ENCODE measurements at regions not wholly inside any gene's neighbourhood (a gene's known extent, or its start where the extent isn't known, plus 50 kb on each side); places are given as distances from the start of the nearest gene placed in this dataset.

- H3K4me3 ChIP-seq (ENCODE audit: low read length): no peak overlapping the region
- no peak for DNase-seq (ENCODE audit: low read depth)
- TF ChIP-seq, protein P1, sequence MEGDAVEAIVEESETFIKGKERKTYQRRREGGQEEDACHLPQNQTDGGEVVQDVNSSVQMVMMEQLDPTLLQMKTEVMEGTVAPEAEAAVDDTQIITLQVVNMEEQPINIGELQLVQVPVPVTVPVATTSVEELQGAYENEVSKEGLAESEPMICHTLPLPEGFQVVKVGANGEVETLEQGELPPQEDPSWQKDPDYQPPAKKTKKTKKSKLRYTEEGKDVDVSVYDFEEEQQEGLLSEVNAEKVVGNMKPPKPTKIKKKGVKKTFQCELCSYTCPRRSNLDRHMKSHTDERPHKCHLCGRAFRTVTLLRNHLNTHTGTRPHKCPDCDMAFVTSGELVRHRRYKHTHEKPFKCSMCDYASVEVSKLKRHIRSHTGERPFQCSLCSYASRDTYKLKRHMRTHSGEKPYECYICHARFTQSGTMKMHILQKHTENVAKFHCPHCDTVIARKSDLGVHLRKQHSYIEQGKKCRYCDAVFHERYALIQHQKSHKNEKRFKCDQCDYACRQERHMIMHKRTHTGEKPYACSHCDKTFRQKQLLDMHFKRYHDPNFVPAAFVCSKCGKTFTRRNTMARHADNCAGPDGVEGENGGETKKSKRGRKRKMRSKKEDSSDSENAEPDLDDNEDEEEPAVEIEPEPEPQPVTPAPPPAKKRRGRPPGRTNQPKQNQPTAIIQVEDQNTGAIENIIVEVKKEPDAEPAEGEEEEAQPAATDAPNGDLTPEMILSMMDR (conservative IDR thresholded peaks at IDR 0.05; ENCODE audit: low read length): no peak
Observed at GRCh38 chr4:184284742-184285141, 67.1 kb upstream of the ENPP6 start.

DNA sequence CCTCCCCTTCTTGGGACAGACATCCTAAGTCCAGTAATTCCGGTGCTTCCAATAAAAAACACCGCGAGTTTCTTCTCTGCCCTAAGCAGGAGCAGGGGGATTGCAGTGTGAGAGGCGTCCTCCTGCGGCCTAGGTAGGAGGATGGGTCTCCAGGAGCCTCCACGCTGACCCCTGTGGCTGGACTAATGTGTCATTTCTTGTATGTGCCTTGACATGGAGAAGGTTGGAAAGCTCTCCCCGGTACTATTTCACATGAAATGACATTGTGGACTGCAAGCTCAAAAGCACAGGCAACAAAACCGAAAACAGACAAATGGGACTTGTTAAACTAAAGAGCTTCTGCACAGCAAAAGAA, 66.6 kb upstream of the ENPP6 start:
- no peak overlapping the region for H3K4me3 ChIP-seq (ENCODE audit: low read length)
- no peak for DNase-seq (ENCODE audit: low read depth)

DNA sequence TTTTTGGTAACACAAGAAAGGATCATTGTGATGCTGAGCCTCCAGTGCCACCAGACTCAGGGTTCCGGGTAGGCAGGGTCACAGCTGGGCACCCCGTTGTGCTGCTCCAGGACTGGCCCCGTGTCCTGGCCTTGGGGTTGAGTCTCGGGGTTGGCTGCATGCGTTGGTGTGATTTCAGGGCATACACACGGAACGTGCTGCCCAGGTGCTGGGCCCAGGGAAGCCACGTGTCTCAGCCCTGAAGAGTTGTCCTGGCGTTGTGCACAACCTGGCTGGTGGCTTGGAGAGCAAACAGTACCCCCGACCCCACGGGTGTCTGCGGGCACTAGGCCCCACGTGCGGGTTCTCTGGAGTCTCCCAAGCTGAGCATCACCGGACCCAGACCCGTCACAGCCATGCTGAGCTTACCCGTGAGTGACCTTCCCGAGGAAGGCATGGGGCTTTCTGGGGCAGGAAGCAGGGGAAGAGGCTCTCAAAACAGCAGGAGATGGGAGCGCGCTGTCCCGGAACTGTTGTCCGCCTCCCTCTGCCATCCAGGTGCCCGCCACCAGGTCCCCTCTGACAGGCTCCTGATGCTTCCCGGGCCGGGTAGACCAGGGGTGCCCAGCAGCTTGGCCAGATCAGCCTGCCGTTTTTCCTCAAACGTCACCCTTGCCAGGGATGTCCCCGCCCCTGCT, 66.1 kb upstream of the ENPP6 start:
- DNase-seq (ENCODE audit: low read depth): no peak
- no peak overlapping the region for H3K4me3 ChIP-seq (ENCODE audit: low read length)
- TF ChIP-seq, protein P1 (conservative IDR thresholded peaks at IDR 0.05; ENCODE audit: low read length): no peak

More for the DNA sequence above, 66.6 kb upstream of the ENPP6 start:
- TF ChIP-seq, protein P1 (conservative IDR thresholded peaks at IDR 0.05; ENCODE audit: low read length): no peak

GRCh38 chr4:184282895-184283654, 65.4 kb upstream of the ENPP6 start:
- H3K4me3 ChIP-seq (ENCODE audit: low read length): no peak overlapping the region
- TF ChIP-seq, protein P1 (conservative IDR thresholded peaks at IDR 0.05; ENCODE audit: low read length): no peak

GRCh38 chr4:184282251-184282713, 64.6 kb upstream of the ENPP6 start:
- TF ChIP-seq, protein P1 (conservative IDR thresholded peaks at IDR 0.05; ENCODE audit: low read length): no peak; the same call in 1 of the 2 replicates
- no peak for DNase-seq (ENCODE audit: low read depth)
- no peak overlapping the region for H3K4me3 ChIP-seq (ENCODE audit: low read length)

More at GRCh38 chr4:184282895-184283654, 65.4 kb upstream of the ENPP6 start:
- DNase-seq (ENCODE audit: low read depth): no peak

GRCh38 chr4:184281231-184282139, 63.8 kb upstream of the ENPP6 start:
- DNase-seq (ENCODE audit: low read depth): no peak
- H3K4me3 ChIP-seq (ENCODE audit: low read length): no peak overlapping the region
- TF ChIP-seq, protein P1 (conservative IDR thresholded peaks at IDR 0.05; ENCODE audit: low read length): no peak
